OCI-LY7 (cell line): ENCODE measurements at regions not wholly inside any gene's neighbourhood (a gene's known extent, or its start where the extent isn't known, plus 50 kb on each side); places are given as distances from the start of the nearest gene placed in this dataset.

Experiments used
- CTCF ChIP-seq: fragments of 200-600 bp; sonication (generic); conservative IDR thresholded peaks from 2 replicates; pipeline ENCODE4 v1.5.1; 2014; ENCODE audit warnings: mild to moderate bottlenecking, antibody characterized with exemption, low read length, moderate library complexity, mixed read lengths
- EZH2phosphoT487 ChIP-seq: fragments of 200-600 bp; sonication (generic); IDR thresholded peaks from 2 replicates; pipeline ENCODE4 v1.6.1; 2018; ENCODE audit warnings: low read depth, borderline replicate concordance, mild to moderate bottlenecking, mixed run types, antibody characterized with exemption, low read length, moderate library complexity, mixed read lengths

GRCh38 chr2:64748561-64748960 lies 94.8 kb upstream of the SERTAD2 start:
- no peak for TF ChIP-seq CTCF
- TF ChIP-seq EZH2phosphoT487, result no peak
